Mesenchymal stem cell (in vitro differentiated cells and primary cell): ENCODE measurements at regions not wholly inside any gene's neighbourhood (a gene's known extent, or its start where the extent isn't known, plus 50 kb on each side); places are given as distances from the start of the nearest gene placed in this dataset.

ENCODE experiments used
- DNase-seq: peaks from one replicate; pipeline ENCODE4 v3.0.0-alpha.2; 2013
- H2AFZ ChIP-seq: one replicate; pipeline ENCODE4 v1.6.1; 2013; ENCODE audit warnings: low read depth, mild to moderate bottlenecking, control low read depth, inconsistent platforms, low read length, moderate library complexity
- H2AK5ac ChIP-seq: 2 replicates; pipeline ENCODE4 v1.6.1; 2013; ENCODE audit warnings: low read length, moderate library complexity, mild to moderate bottlenecking, inconsistent platforms; ENCODE audit not compliant: severe bottlenecking
- H2BK120ac ChIP-seq: one replicate; pipeline ENCODE4 v1.6.1; 2013; ENCODE audit warnings: low read depth, mild to moderate bottlenecking, inconsistent platforms, low read length, moderate library complexity
- H2BK12ac ChIP-seq, 2 experiments: one replicate each; pipeline ENCODE4 v1.6.1; 2013; ENCODE audit warnings: inconsistent platforms in 2 of 2, low read length in 2 of 2, mild to moderate bottlenecking in 2 of 2, moderate library complexity in 2 of 2, control low read depth in 1 of 2
- H2BK15ac ChIP-seq: one replicate; pipeline ENCODE4 v1.6.1; 2013; ENCODE audit warnings: mild to moderate bottlenecking, low read depth, inconsistent platforms; ENCODE audit not compliant: poor library complexity, severe bottlenecking
- H2BK5ac ChIP-seq: 2 replicates; pipeline ENCODE4 v1.6.1; 2013; ENCODE audit warnings: low read depth, mild to moderate bottlenecking, low read length, control low read depth, inconsistent platforms; ENCODE audit not compliant: poor library complexity, severe bottlenecking
- H3K14ac ChIP-seq, 2 experiments: one replicate each; pipeline ENCODE4 v1.6.1; 2013; ENCODE audit warnings: inconsistent platforms in 2 of 2, low read length in 2 of 2, control low read depth in 1 of 2, mild to moderate bottlenecking in 1 of 2, moderate library complexity in 1 of 2
- H3K18ac ChIP-seq, 2 experiments: one replicate each; pipeline ENCODE4 v1.6.1; 2013; ENCODE audit warnings: inconsistent platforms in 2 of 2, low read length in 2 of 2, control low read depth in 1 of 2, low read depth in 1 of 2, mild to moderate bottlenecking in 1 of 2
- H3K23ac ChIP-seq, 2 experiments: one replicate each; pipeline ENCODE4 v1.6.1; 2013; ENCODE audit warnings: inconsistent platforms in 2 of 2, low read length in 2 of 2, mild to moderate bottlenecking in 2 of 2, moderate library complexity in 2 of 2, control low read depth in 1 of 2
- H3K27ac ChIP-seq: 2 replicates; pipeline ENCODE4 v1.5.1; 2013; ENCODE audit warnings: mild to moderate bottlenecking, moderate library complexity, low read length, control low read depth, inconsistent platforms; ENCODE audit not compliant: poor library complexity, severe bottlenecking
- H3K27me3 ChIP-seq, 2 experiments: 2 replicates each; pipeline versions ENCODE4 v1.6.1 to v1.7.0; 2013; ENCODE audit warnings: low read length in 2 of 2, mild to moderate bottlenecking in 2 of 2, moderate library complexity in 2 of 2, control low read depth in 1 of 2, inconsistent platforms in 1 of 2; ENCODE audit not compliant: control insufficient read depth in 1 of 2, insufficient read depth in 1 of 2
- H3K36me3 ChIP-seq, 2 experiments: 2 replicates each; pipeline versions ENCODE4 v1.6.1 to v1.7.0; 2013; ENCODE audit warnings: low read length in 2 of 2, control low read depth in 1 of 2, inconsistent platforms in 1 of 2, low read depth in 1 of 2, mild to moderate bottlenecking in 1 of 2; ENCODE audit not compliant: insufficient read depth in 2 of 2, control insufficient read depth in 1 of 2
- H3K4ac ChIP-seq, 2 experiments: one replicate each; pipeline ENCODE4 v1.6.1; 2013; ENCODE audit warnings: inconsistent platforms in 2 of 2, low read length in 2 of 2, mild to moderate bottlenecking in 2 of 2, moderate library complexity in 2 of 2, control low read depth in 1 of 2, low read depth in 1 of 2
- H3K4me1 ChIP-seq: 2 replicates; pipeline ENCODE4 v1.6.1; 2013; ENCODE audit warnings: low read depth, low read length, control low read depth; ENCODE audit not compliant: control insufficient read depth, insufficient read depth
- H3K4me2 ChIP-seq: 2 replicates; pipeline ENCODE4 v1.6.1; 2013; ENCODE audit warnings: low read length, mild to moderate bottlenecking, inconsistent platforms; ENCODE audit not compliant: poor library complexity, severe bottlenecking
- H3K4me3 ChIP-seq, 2 experiments: 2 replicates each; pipeline versions ENCODE4 v1.5.1 to v1.7.0; 2013; ENCODE audit warnings: low read length in 2 of 2, mild to moderate bottlenecking in 2 of 2, control low read depth in 1 of 2, low read depth in 1 of 2; ENCODE audit not compliant: insufficient read depth in 1 of 2
- H3K79me1 ChIP-seq: replicated peaks from 2 replicates; pipeline ENCODE4 v1.6.1; 2013; ENCODE audit warnings: mild to moderate bottlenecking, control low read depth, low read length, inconsistent platforms; ENCODE audit not compliant: poor library complexity, severe bottlenecking
- H3K9ac ChIP-seq: 2 replicates; pipeline ENCODE4 v1.7.0; 2013; ENCODE audit warnings: mild to moderate bottlenecking, low read length, moderate library complexity
- H3K9me3 ChIP-seq: 2 replicates; pipeline ENCODE4 v1.7.0; 2013; ENCODE audit warnings: mild to moderate bottlenecking, low read length; ENCODE audit not compliant: control insufficient read depth
- H4K8ac ChIP-seq: one replicate; pipeline ENCODE4 v1.6.1; 2013; ENCODE audit warnings: inconsistent platforms, mild to moderate bottlenecking, low read length, moderate library complexity
- H4K91ac ChIP-seq: one replicate; pipeline ENCODE4 v1.6.1; 2013; ENCODE audit warnings: mild to moderate bottlenecking, low read length, inconsistent platforms
- WGBS: methylation state at CpG from one replicate; pipeline ENCODE4 v1.1.7; 2013; ENCODE audit warnings: mixed read lengths; 5-methylcytosine and 5-hydroxymethylcytosine counted together

GRCh38 chr1:34412598-34413370 is 236.1 kb downstream of the C1orf94 start:
- no peak for DNase-seq

GRCh38 chr1:34415140-34415539 is 238.4 kb downstream of the C1orf94 start:
- Histone ChIP-seq H3K23ac (no peak overlapping the region), H2AFZ (no peak overlapping the region), H3K27ac (no peak overlapping the region), H2AK5ac (no peak overlapping the region), H3K14ac (no peak overlapping the region), H2BK120ac (no peak overlapping the region), H2BK12ac (no peak overlapping the region), H3K4me3 (no peak overlapping the region), H3K4ac (no peak overlapping the region), H3K4me2 (no peak overlapping the region), H3K79me1 (no peaks in the 10 kb centered on the region), H4K91ac (no peak overlapping the region), H3K27me3 (peaks cover 0 to 57% of the 10 kb centered on the region in 2 experiments), H2BK5ac (no peak overlapping the region), H3K9me3 (no peaks in the 10 kb centered on the region), H3K4me1 (no peaks in the 10 kb centered on the region), H3K36me3 (no peaks in the 10 kb centered on the region), H3K18ac (no peak overlapping the region), H4K8ac (no peak overlapping the region), H3K9ac (no peak overlapping the region), H2BK15ac (no peak overlapping the region)
- DNase-seq, result no peak
- WGBS, result 70% methylated on average over 6 of the region's 6 CpGs

More at GRCh38 chr1:34412598-34413370, 236.1 kb downstream of the C1orf94 start:
- Histone ChIP-seq H4K8ac (no peak overlapping the region), H2AK5ac (no peak overlapping the region), H3K4me1 (no peaks in the 10 kb centered on the region), H3K23ac (no peak overlapping the region), H2BK15ac (no peak overlapping the region), H2AFZ (no peak overlapping the region), H3K18ac (no peak overlapping the region), H3K36me3 (no peaks in the 10 kb centered on the region), H3K27me3 (peaks cover 0 to 42% of the 10 kb centered on the region in 2 experiments), H4K91ac (no peak overlapping the region), H3K4me2 (no peak overlapping the region), H2BK12ac (no peak overlapping the region), H3K4ac (no peak overlapping the region), H2BK5ac (no peak overlapping the region), H3K4me3 (no peak overlapping the region), H3K14ac (no peak overlapping the region), H3K9ac (no peak overlapping the region), H3K9me3 (no peaks in the 10 kb centered on the region), H3K79me1 (no peaks in the 10 kb centered on the region), H2BK120ac (no peak overlapping the region), H3K27ac (no peak overlapping the region)
- 71% methylated on average over 12 of the region's 12 CpGs for WGBS

GRCh38 chr1:34418166-34418565 is 241.5 kb downstream of the C1orf94 start:
- Histone ChIP-seq H3K36me3 (no peaks in the 10 kb centered on the region), H3K4me3 (no peak overlapping the region), H3K27ac (no peak overlapping the region), H3K9me3 (no peaks in the 10 kb centered on the region), H3K27me3 (peaks cover 0 to 82% of the 10 kb centered on the region in 2 experiments), H2AK5ac (no peak overlapping the region), H2BK5ac (no peak overlapping the region), H3K23ac (no peak overlapping the region), H2AFZ (no peak overlapping the region), H3K4me2 (no peak overlapping the region), H2BK120ac (no peak overlapping the region), H2BK12ac (no peak overlapping the region), H3K14ac (no peak overlapping the region), H3K4me1 (no peaks in the 10 kb centered on the region), H3K9ac (no peak overlapping the region), H3K4ac (no peak overlapping the region), H4K8ac (no peak overlapping the region), H3K18ac (no peak overlapping the region), H2BK15ac (no peak overlapping the region), H3K79me1 (no peaks in the 10 kb centered on the region), H4K91ac (no peak overlapping the region)
- DNase-seq, result no peak
- 70% methylated on average over 3 of the region's 3 CpGs for WGBS

- H3K27me3 ChIP-seq, result peaks cover 0 to 78% of the 10 kb centered on the region in 2 experiments
- H3K18ac ChIP-seq, result no peak overlapping the region
- H3K4ac ChIP-seq, result no peak overlapping the region
- no peak overlapping the region for H2AK5ac ChIP-seq
- no peak overlapping the region for H3K4me2 ChIP-seq
- no peak overlapping the region for H3K23ac ChIP-seq
- H3K27ac ChIP-seq, result no peak overlapping the region
- no peak for DNase-seq
- no peak overlapping the region for H3K9ac ChIP-seq
- H2BK120ac ChIP-seq, result no peak overlapping the region
- H3K14ac ChIP-seq, result no peak overlapping the region
- WGBS, result 44% methylated on average over 5 of the region's 5 CpGs
- no peak overlapping the region for H2AFZ ChIP-seq
- no peak overlapping the region for H3K4me3 ChIP-seq
- H4K8ac ChIP-seq, result no peak overlapping the region
- no peaks in the 10 kb centered on the region for H3K9me3 ChIP-seq
- no peaks in the 10 kb centered on the region for H3K36me3 ChIP-seq
- no peaks in the 10 kb centered on the region for H3K79me1 ChIP-seq
- no peak overlapping the region for H4K91ac ChIP-seq
- no peak overlapping the region for H2BK5ac ChIP-seq
- H3K4me1 ChIP-seq, result no peaks in the 10 kb centered on the region
- H2BK12ac ChIP-seq, result no peak overlapping the region
- H2BK15ac ChIP-seq, result no peak overlapping the region
These were observed 243.0 kb downstream of the C1orf94 start for GRCh38 chr1:34419663-34420136.
